ENCODE measurements at regions not wholly inside any gene's neighbourhood (a gene's known extent, or its start where the extent isn't known, plus 50 kb on each side); places are given as distances from the start of the nearest gene placed in this dataset.
"Not testable (repeated sequence)": the region's sequence is repeated elsewhere in the genome, so short reads cannot be mapped to it uniquely, and the experiment has no call there.

DNA sequence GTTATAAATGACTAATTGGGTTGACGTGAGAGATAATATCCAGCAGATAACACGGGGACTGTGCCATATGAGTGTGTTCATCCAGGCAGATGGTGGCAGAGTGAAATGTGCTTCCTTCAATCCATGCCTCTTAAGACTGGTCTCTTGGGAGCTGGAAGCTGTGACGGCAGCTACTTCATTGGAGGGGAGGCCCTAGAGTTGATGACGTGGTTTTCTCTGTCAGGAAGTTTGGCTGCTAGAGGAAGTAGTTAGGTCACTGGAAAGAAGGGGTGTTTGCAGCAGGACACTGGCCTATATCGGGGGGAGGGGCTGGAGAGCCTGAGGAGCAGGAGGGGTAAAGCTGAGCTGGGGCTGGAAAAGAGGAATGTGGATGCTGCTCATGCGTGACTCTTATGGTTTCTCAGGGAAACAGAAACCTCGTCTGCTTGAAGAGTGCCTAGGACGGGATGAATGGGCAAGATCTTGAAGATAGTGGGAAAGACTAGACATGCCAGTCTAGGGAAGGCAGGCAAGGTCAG, 3051.6 kb downstream of the RPIA start:
- not testable (repeated sequence) for H3K9me3 Mint-ChIP-seq; H3K36me3 Mint-ChIP-seq; H3K4me3 Mint-ChIP-seq; H3K27ac Mint-ChIP-seq; DNase-seq (ENCODE audit: low spot score in 2 of 2, unreplicated experiment in 2 of 2); H3K4me1 Mint-ChIP-seq
- H3K27me3 Mint-ChIP-seq (ENCODE audit: low read depth), result peaks cover 31% of the 10 kb centered on the region

DNA sequence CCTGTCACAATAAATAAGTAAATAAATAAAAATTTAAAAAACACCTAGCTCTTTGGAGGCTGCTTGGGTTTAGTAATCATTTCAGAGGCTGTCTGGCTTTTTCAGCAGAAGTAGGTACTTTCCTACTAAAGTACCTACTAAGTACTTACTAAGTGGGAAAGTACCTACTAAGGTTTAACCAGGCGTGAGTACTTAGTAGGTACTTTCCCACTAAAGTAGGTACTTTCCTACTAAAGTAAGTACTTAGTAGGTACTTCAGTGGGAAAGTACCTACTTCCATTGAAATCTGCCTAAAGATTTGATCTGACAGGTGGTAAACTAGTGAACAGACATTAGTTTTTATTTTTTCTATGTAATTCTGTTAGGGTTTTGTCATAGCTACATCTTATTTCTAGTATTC, 3052.4 kb downstream of the RPIA start:
- not testable (repeated sequence) for H3K27ac Mint-ChIP-seq; DNase-seq (ENCODE audit: low spot score in 2 of 2, unreplicated experiment in 2 of 2); H3K4me1 Mint-ChIP-seq; H3K4me3 Mint-ChIP-seq; H3K36me3 Mint-ChIP-seq
- peaks cover 28% of the 10 kb centered on the region for H3K27me3 Mint-ChIP-seq (ENCODE audit: low read depth)
- peaks cover 13% of the 10 kb centered on the region for H3K9me3 Mint-ChIP-seq

DNA sequence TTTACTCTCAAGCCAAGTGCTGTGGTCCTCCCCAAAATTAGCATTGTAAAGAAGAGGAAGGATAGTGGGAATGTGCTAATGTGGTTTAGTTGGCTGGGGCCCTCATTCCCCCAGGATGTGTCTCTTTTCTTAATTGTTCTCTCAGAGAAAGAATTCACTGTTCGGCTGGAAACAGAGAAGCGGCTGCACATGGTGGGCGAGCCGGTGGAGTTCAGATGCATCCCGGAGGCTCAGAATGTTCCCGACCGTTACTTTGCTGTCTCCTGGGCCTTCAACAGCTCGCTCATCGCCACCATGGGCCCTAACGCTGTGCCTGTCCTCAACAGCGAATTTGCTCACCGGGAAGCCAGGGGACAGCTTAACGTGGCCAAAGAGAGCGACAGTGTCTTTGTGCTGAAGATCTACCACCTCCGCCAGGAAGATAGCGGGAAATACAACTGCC, 3053.2 kb downstream of the RPIA start:
- not testable (repeated sequence) for DNase-seq (ENCODE audit: low spot score in 2 of 2, unreplicated experiment in 2 of 2); H3K4me3 Mint-ChIP-seq; H3K36me3 Mint-ChIP-seq; H3K27ac Mint-ChIP-seq; H3K4me1 Mint-ChIP-seq
- peaks cover 28% of the 10 kb centered on the region for H3K27me3 Mint-ChIP-seq (ENCODE audit: low read depth)
- peaks cover 17% of the 10 kb centered on the region for H3K9me3 Mint-ChIP-seq

DNA sequence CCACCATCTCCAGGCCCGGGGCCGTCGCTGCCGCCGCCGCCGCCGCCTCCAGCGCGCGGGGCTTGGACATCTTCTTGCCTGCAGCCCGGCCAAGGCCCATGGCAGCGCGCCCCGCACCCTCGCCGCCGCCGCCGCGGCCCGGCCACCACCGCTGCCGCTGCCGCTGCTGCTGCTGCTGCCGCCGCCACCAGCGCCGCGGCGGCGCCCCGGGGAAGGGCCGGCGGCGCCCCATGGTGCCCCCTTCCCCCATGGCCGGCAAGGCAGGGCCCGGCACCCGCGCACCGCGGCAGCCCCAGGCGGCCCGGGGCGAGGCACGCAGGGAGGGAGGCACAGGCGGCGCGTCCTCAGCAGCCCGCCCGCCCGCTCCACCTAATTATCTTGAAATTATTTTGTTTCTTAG, 3057.4 kb downstream of the RPIA start:
- Mint-ChIP-seq H3K4me1 (no peaks in the 10 kb centered on the region), H3K27me3 (ENCODE audit: low read depth) (peaks cover 17% of the 10 kb centered on the region), H3K36me3 (no peaks in the 10 kb centered on the region), H3K4me3 (no peak overlapping the region), H3K9me3 (peaks cover 10% of the 10 kb centered on the region), H3K27ac (no peak overlapping the region)
- TF ChIP-seq, protein P1, sequence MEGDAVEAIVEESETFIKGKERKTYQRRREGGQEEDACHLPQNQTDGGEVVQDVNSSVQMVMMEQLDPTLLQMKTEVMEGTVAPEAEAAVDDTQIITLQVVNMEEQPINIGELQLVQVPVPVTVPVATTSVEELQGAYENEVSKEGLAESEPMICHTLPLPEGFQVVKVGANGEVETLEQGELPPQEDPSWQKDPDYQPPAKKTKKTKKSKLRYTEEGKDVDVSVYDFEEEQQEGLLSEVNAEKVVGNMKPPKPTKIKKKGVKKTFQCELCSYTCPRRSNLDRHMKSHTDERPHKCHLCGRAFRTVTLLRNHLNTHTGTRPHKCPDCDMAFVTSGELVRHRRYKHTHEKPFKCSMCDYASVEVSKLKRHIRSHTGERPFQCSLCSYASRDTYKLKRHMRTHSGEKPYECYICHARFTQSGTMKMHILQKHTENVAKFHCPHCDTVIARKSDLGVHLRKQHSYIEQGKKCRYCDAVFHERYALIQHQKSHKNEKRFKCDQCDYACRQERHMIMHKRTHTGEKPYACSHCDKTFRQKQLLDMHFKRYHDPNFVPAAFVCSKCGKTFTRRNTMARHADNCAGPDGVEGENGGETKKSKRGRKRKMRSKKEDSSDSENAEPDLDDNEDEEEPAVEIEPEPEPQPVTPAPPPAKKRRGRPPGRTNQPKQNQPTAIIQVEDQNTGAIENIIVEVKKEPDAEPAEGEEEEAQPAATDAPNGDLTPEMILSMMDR (IDR thresholded peaks at IDR 0.05; ENCODE audit: unreplicated experiment), result no peak
- no peak for DNase-seq (ENCODE audit: low spot score in 2 of 2, unreplicated experiment in 2 of 2)

DNA sequence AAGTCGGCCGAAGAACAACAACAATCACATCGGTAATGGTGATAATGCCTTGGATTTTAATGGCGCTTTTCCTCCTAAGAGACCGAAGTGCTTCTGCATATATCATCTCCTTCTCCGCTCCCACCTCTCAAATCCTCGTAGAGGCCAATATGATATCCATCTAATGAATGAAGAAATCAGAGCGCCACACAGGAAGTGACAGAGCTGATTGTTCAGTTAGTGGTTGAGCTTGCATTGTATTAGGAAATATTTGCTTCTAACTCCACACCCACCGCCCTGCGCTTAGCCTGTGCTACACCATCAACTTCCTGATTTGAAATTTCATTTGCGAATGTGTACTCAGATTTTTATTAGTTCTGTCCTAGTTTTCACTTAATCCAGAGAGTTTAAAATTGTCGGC, 3058.2 kb downstream of the RPIA start:
- H3K27ac Mint-ChIP-seq; H3K36me3 Mint-ChIP-seq; H3K9me3 Mint-ChIP-seq; H3K4me1 Mint-ChIP-seq; H3K4me3 Mint-ChIP-seq; DNase-seq (ENCODE audit: low spot score in 2 of 2, unreplicated experiment in 2 of 2): not testable (repeated sequence)
- H3K27me3 Mint-ChIP-seq (ENCODE audit: low read depth), result peaks cover 11% of the 10 kb centered on the region

DNA sequence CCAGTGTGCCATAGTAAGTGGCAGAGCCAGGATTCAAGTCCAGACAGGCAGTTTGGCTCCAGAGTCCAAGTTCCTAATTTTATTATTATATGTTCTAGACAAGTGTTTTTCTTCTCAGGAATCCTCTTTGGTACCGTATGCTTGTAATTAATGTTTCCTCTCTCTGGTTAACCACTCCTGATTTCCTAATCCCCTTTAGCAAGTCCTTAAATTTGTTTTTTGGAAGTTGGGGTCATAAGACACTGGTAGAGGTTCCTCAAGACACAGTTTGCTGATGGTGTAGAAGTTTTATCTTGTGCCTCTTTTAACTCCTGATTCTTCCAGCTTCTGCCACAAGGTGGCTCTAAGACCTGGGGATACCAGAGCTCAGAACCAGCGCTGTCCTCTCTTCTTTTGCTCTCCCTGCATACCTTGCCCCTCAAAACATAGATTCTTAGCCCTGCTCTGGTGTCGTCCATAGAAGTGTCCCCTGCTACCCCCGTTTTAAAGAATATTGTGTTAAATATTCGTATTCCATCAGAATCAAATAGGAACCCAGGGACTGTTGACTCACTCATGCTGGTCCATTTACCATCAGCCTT, 3068.0 kb downstream of the RPIA start:
- not testable (repeated sequence) for H3K9me3 Mint-ChIP-seq; H3K4me3 Mint-ChIP-seq; DNase-seq (ENCODE audit: low spot score in 2 of 2, unreplicated experiment in 2 of 2); H3K36me3 Mint-ChIP-seq; H3K27ac Mint-ChIP-seq; H3K27me3 Mint-ChIP-seq (ENCODE audit: low read depth)
- peaks cover 12% of the 10 kb centered on the region for H3K4me1 Mint-ChIP-seq

DNA sequence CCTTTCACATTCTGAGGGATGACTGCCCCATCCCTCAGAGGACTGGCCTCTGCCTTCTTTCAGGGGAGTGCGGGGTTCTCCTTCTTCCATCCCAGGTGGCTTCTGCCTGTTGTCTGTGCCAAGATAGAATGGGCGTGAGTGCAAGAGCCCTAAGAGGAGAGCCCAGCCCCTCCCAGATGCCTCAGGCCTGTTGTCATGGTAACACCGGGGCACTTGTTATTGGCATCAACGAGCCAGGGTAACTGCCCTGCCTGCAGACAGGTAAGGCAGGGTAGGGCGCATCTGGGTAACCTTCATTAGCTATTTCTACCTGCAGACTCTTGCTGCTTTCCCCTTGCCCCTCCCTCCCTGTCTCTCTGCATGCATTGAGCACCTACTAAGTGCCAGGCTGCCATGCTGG, 3069.2 kb downstream of the RPIA start:
- not testable (repeated sequence) for H3K36me3 Mint-ChIP-seq; H3K9me3 Mint-ChIP-seq; H3K27me3 Mint-ChIP-seq (ENCODE audit: low read depth); DNase-seq (ENCODE audit: low spot score in 2 of 2, unreplicated experiment in 2 of 2); H3K27ac Mint-ChIP-seq; H3K4me3 Mint-ChIP-seq
- H3K4me1 Mint-ChIP-seq, result peaks cover 16% of the 10 kb centered on the region

DNA sequence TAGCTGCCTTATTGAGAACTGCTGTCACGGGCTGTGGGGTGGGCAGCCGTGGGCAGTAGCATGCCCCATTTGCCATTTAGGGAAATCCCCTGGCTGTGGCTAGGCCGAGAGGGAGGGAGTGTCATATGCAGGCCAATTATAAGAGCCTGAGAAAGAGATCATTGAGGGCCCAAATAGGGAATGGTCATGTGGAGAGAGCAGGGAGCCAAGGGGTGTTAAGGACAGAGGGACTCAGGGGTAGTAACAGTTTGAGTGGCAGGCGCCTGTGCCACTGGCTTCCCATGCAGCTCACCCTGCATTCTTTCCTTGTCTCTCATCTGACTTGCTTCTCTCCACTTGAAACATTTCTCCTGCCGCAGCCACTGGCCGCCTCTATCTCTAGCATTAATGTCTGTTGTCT, 3070.8 kb downstream of the RPIA start:
- not testable (repeated sequence) for H3K27me3 Mint-ChIP-seq (ENCODE audit: low read depth); H3K9me3 Mint-ChIP-seq; H3K36me3 Mint-ChIP-seq; DNase-seq (ENCODE audit: low spot score in 2 of 2, unreplicated experiment in 2 of 2); H3K27ac Mint-ChIP-seq; H3K4me3 Mint-ChIP-seq
- H3K4me1 Mint-ChIP-seq, result peaks cover 23% of the 10 kb centered on the region

DNA sequence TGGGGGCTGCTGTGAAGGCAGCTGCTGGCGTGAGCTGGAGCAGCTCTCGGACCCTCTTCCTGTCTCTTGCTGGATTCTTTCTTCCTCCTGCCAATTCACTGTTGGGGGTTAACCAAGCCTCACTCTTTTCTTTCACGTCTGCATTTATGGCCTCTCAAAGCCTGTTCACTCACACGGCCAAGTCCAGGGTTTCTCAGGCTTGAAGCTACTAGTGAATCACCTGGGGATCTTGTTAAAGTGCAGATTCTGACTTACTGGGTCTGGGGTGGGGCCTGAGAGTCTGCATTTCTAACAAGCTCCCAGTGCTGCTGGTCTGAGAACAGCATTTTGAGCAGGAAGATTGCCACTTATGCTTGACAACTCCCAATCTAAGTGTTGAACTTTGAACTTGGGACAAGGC, 3072.2 kb downstream of the RPIA start:
- H3K4me3 Mint-ChIP-seq, H3K36me3 Mint-ChIP-seq: not testable (repeated sequence)

DNA sequence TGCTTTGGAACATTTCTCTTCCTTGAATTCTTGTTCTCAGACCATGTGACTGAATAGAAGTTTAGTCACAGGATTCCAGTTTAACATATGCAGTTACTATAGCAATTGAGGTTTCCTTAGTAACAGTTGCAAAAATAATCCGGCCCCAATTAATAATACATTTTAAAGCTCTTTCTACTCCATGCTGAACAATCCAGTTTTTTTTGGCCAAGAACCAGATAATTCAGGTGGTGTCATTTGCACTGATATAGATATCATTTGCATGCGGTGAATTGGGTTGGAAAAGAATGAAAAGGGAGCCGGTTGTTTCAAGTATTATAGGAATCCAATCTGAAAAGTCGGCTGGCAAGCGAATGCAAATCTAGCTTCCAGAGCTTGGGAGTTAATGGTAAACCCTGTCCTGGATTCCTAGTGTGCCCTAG, 3073.1 kb downstream of the RPIA start:
- DNase-seq (ENCODE audit: low spot score in 2 of 2, unreplicated experiment in 2 of 2); H3K9me3 Mint-ChIP-seq; H3K4me3 Mint-ChIP-seq; H3K36me3 Mint-ChIP-seq; H3K27me3 Mint-ChIP-seq (ENCODE audit: low read depth): not testable (repeated sequence)
- Mint-ChIP-seq H3K27ac (peak overlapping the region; percentile 39), H3K4me1 (peaks cover 23% of the 10 kb centered on the region)

More for the DNA sequence above, 3072.2 kb downstream of the RPIA start:
- H3K4me1 Mint-ChIP-seq, result peaks cover 23% of the 10 kb centered on the region
- H3K9me3 Mint-ChIP-seq; H3K27me3 Mint-ChIP-seq (ENCODE audit: low read depth); DNase-seq (ENCODE audit: low spot score in 2 of 2, unreplicated experiment in 2 of 2): not testable (repeated sequence)
- H3K27ac Mint-ChIP-seq, result peak overlapping the region; percentile 66

DNA sequence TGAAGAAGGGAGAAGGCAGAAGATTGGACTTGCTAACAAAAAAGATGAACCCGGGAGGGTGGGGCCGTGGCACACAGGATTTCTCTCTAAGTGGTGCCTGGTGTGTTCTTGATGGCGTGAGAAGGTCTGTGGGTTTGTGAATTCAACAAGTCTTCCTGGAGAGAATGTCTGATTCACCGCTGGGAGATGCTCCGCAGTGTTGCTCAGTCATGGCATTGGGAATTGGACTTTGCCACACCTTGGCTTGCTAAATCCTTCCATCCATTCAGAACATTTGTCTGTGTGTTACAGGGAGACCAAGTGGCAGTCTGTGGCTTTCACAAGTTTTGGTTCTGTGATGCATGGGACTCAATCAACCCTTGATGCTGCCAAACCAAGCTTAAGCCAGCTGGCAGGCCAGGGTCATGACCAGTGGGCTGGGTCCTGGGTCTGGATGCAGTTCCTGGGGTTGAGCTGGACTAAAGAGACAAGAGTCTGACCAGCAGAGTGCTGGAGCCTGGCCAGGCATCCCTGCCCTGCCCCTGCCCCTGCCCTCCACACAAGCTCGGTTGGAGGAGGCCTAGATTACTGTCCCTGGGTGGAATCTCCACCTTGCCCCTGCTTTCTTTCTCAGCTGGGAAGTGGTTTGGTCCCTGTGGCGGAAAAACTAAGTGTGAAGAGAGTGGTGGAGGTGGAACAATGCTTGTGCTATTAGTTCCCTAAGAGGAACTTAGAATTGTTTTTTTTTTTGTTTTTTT, 3073.7 kb downstream of the RPIA start:
- Mint-ChIP-seq H3K27ac (peak overlapping the region; percentile 14), H3K4me1 (peaks cover 23% of the 10 kb centered on the region)
- H3K9me3 Mint-ChIP-seq; H3K27me3 Mint-ChIP-seq (ENCODE audit: low read depth); H3K4me3 Mint-ChIP-seq; H3K36me3 Mint-ChIP-seq; DNase-seq (ENCODE audit: low spot score in 2 of 2, unreplicated experiment in 2 of 2): not testable (repeated sequence)

DNA sequence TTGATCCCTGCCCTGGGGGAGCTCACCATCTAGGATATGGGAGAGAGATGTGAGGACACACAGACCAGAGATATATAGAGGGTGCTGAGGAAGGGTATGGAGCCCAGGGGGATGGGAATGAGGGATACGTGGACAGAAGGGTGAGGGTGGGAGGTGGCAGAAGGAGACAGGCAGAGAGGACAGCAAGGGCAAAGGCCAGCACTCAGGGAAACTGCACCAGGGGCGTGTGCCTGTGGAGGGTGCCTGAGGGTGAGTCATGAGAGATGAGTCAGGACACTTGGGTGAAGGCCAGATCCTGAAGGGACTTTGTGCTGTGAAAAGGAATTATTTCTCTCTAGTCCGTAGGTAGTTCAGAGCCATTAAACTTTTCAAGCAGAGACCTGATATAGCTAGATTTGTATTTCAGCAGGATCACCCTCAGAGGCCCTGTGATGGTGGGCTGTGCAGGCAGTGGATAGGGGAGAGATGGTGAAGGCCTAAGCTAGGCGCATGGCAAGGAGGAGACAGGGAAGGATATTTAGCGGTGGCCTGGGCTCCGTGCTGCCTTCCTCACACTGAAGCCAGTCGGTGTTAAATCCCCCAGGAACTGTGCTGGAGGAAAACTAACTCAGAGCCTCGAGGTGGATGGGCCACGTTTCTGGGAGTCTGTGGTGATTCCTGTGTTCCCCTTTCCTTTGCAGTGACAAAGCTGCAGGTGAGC, 3075.0 kb downstream of the RPIA start:
- not testable (repeated sequence) for H3K4me3 Mint-ChIP-seq; H3K9me3 Mint-ChIP-seq; H3K27ac Mint-ChIP-seq; H3K36me3 Mint-ChIP-seq; H3K27me3 Mint-ChIP-seq (ENCODE audit: low read depth); DNase-seq (ENCODE audit: low spot score in 2 of 2, unreplicated experiment in 2 of 2)
- H3K4me1 Mint-ChIP-seq, result peaks cover 23% of the 10 kb centered on the region

DNA sequence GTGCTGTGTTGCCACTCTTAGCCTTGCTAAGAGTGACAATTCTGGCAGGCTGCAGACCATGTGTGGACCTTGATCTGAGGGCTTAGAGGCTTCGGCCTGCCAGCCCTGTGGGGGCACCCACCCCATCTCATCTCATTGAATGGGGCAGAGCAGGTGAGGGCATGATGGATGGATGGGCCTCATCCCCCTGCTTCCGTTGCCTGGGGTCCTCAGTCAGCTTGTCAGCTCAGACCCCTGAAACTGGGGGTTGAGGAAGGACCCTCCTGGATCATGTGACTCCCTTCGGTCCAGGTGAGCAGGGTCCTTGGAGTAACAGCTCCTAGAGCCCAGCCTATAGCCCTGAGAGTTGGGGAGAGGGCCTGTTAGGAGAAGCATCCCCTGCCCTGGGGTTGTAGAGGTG, 3076.8 kb downstream of the RPIA start:
- not testable (repeated sequence) for H3K9me3 Mint-ChIP-seq; H3K36me3 Mint-ChIP-seq; H3K27me3 Mint-ChIP-seq (ENCODE audit: low read depth); DNase-seq (ENCODE audit: low spot score in 2 of 2, unreplicated experiment in 2 of 2); H3K4me3 Mint-ChIP-seq; H3K27ac Mint-ChIP-seq
- peaks cover 19% of the 10 kb centered on the region for H3K4me1 Mint-ChIP-seq

Measured in mesothelial cell of epicardium (in vitro differentiated cells).